Epithelial cell of proximal tubule (primary cell): ENCODE measurements at regions not wholly inside any gene's neighbourhood (a gene's known extent, or its start where the extent isn't known, plus 50 kb on each side); places are given as distances from the start of the nearest gene placed in this dataset.

Experiments
- DNase-seq: peaks from one replicate; pipeline ENCODE4 v3.0.0-alpha.2; 2011; ENCODE audit warnings: low read depth
- H3K4me3 ChIP-seq: 2 replicates; pipeline ENCODE4 v1.5.1; 2011; ENCODE audit warnings: low read depth, mild to moderate bottlenecking, low read length
- CTCF ChIP-seq: conservative IDR thresholded peaks from 2 replicates; pipeline ENCODE4 v1.5.1; 2012; ENCODE audit warnings: low read depth, mild to moderate bottlenecking, low read length

- no peak for TF ChIP-seq CTCF
- H3K4me3 ChIP-seq, result no peak overlapping the region
- no peak for DNase-seq
Measured at GRCh38 chr10:3353235-3353634, 180.7 kb upstream of the PITRM1 start.

- no peak for DNase-seq
- no peak overlapping the region for H3K4me3 ChIP-seq
- TF ChIP-seq CTCF, result no peak
Measured at GRCh38 chr10:3350617-3351258, 178.2 kb upstream of the PITRM1 start.

DNA sequence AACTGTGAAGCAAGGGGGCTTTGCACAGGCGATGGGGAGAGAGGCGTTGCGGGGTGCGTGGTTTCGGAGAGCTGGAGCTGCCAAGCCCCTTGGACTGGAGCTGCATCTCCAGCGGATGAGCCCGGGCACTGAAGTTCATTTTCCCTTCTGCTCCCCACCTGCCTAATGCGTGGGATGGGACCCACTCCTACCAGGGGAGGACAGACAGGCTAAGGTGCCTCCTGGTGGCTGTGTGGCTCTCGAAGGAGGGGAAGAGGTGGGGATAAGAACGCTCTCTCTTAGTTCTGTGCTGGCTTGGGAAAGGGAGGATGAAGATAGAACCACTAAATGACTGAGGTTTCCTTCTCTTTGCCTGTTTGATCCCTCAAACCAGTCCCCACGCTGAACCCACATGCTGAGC, 177.6 kb upstream of the PITRM1 start:
- H3K4me3 ChIP-seq, result no peak overlapping the region
- no peak for DNase-seq
- no peak for TF ChIP-seq CTCF

GRCh38 chr10:3348564-3348963, 176.0 kb upstream of the PITRM1 start:
- TF ChIP-seq CTCF, result no peak
- H3K4me3 ChIP-seq, result no peak overlapping the region
- DNase-seq, result no peak

DNA sequence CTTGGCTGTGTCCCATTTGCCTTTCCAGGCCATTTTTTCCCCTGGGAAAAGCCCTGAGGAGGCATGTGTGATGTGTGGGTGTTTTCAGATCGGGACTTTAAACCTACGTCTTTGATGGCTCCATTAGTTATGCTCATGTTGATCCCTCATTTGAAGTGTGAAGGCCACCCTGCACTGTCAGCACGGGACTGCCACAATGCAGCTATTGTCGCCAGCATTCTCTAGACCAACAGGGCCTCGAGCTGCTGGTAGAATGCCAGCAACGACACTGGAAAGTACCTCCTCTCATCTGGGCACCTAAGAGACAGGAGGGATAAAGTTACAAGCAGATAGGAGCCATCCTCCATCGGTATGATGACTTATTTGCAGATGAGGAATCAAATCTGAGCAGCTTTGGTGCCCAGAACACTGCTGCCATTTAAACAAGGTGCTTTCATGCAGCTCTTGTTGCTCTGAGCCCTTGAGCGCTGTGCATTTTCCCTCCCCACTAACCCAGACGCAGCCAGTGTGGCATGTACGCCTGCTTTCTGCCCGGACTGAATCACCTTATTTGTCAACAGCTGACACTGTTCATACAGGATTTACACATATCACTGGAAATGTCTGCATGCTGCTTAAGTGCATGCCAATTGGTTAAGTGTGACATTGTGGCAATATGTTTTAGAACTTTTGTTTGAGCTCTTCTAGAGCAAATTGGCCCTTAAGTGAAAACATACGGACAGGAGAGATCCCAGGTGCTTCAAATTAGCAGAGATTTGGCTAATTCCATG, 175.0 kb upstream of the PITRM1 start:
- TF ChIP-seq CTCF, result no peak
- DNase-seq, result no peak
- H3K4me3 ChIP-seq, result no peak overlapping the region

DNA sequence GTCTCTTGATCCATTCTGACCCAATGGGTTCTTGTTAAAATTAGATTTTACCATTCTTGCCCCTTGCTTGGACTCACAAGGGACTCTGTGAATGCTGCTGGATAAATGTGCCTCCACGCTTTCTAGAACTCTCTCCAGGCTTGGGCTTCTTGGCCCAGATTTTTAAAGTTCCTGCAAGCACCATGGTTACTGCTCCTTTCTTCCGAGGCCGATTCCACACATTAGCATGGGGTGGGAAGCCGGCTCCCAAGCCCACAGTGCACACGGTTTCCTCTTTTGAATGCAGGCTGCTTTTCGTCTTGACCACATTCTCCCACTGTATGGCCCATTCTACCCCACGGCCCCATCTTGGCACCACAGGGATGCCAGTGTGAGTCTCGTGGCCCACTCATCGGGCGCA, 174.3 kb upstream of the PITRM1 start:
- H3K4me3 ChIP-seq, result no peak overlapping the region
- TF ChIP-seq CTCF, result no peak
- no peak for DNase-seq

- TF ChIP-seq CTCF, result no peak
- no peak for DNase-seq
- H3K4me3 ChIP-seq, result no peak overlapping the region
Measured at GRCh38 chr10:3342771-3343170, 170.2 kb upstream of the PITRM1 start.
